ENCODE measurements at regions not wholly inside any gene's neighbourhood (a gene's known extent, or its start where the extent isn't known, plus 50 kb on each side); places are given as distances from the start of the nearest gene placed in this dataset.

DNA sequence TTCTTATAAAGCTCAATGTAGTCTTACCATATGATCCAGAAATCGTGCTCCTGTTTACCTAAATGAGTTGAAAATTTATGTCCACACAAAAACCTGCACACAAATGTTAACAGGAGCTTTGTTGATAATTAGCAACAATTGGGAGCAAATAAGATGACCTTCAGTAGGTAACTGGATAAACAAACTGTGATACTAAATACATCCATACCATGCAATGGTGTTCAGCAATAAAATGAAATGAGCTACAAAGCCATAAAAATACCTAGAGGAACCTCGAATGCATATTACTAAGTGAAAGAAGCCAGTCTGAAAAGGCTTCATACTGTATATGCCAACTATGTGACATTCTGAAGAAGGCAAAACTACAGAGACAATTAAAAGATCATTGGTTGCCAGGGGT, 185.6 kb upstream of the HNRNPA3 start (continued):
- no peak for TF ChIP-seq ZNF26 (tag by site-specific recombination; IDR thresholded peaks at IDR 0.05)
- no peak for TF ChIP-seq ZNF175 (tag by site-specific recombination; IDR thresholded peaks at IDR 0.05)
- no peak for TF ChIP-seq BCL11A (tag by site-specific recombination; IDR thresholded peaks at IDR 0.05; ENCODE audit: low read depth)
- no peak for TF ChIP-seq ZNF626 (tag by site-specific recombination; IDR thresholded peaks at IDR 0.05)
- TF ChIP-seq ZBTB10 (tag by site-specific recombination; IDR thresholded peaks at IDR 0.05), result no peak
- no peak for TF ChIP-seq KLF16 (tag by site-specific recombination; IDR thresholded peaks at IDR 0.05)

DNA sequence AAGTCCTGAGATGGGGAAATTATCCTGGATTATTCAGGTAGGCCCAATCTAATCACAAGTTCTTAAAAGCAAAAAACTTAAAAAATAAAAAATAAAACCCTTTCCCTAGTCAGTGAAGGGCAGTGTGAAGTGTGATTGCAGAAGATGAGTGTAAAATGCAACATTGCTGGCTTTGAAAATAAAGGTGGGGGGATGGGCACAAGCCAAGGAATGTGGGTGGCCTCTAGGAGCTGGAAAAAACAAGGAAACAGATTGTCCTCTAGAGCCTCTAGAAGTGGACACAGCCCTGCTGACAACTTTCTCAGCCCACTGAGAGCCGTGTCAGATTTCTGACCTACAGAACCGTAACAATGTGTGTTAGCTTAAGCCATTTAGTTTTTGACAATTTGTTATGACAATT, 184.3 kb upstream of the HNRNPA3 start:
- ChIA-PET POLR2A (no interaction called here), CTCF (interaction anchor here (0.6 to 1.4 kb wide), 2 partner anchors 103 to 902 kb away, joined by 3 to 5 read pairs; no protein-coding TSS in a partner anchor)
- TF ChIP-seq ZNF777 (tag by site-specific recombination; IDR thresholded peaks at IDR 0.05; ENCODE audit: borderline replicate concordance) (no peak), ZNF18 (tag by site-specific recombination; IDR thresholded peaks at IDR 0.05) (peak; percentile 28; the same call in 1 of the 2 replicates)
- Histone ChIP-seq H3K4me3 (ENCODE audit: low read depth, low read length) (no peak overlapping the region), H3K4me1 (ENCODE audit: control insufficient read depth, insufficient read depth, low read length) (peaks cover 18% of the 10 kb centered on the region), H3K9me3 (ENCODE audit: control insufficient read depth, insufficient read depth, low read depth, low read length) (no peaks in the 10 kb centered on the region), H3K36me3 (ENCODE audit: control insufficient read depth in 2 of 2, insufficient read depth in 1 of 2, low read length in 2 of 2) (no peaks in the 10 kb centered on the region), H3K27ac (ENCODE audit: extremely low read depth, low read depth, low read length) (no peak overlapping the region)

GRCh38 chr2:177029075-177029474, 183.5 kb upstream of the HNRNPA3 start:
- no peaks in the 10 kb centered on the region for H3K9me3 ChIP-seq (ENCODE audit: control insufficient read depth, insufficient read depth, low read depth, low read length)
- POLR2A ChIA-PET, result no interaction called here
- H3K27ac ChIP-seq (ENCODE audit: extremely low read depth, low read depth, low read length), result no peak overlapping the region
- no peaks in the 10 kb centered on the region for H3K36me3 ChIP-seq (ENCODE audit: control insufficient read depth in 2 of 2, insufficient read depth in 1 of 2, low read length in 2 of 2)
- CTCF ChIA-PET, result interaction anchor here (0.6 to 1.4 kb wide), 2 partner anchors 102 to 902 kb away, joined by 3 to 5 read pairs; no protein-coding TSS in a partner anchor
- peaks cover 18% of the 10 kb centered on the region for H3K4me1 ChIP-seq (ENCODE audit: control insufficient read depth, insufficient read depth, low read length)
- no peak overlapping the region for H3K4me3 ChIP-seq (ENCODE audit: low read depth, low read length)
- no peak for TF ChIP-seq ZNF843 (tag by site-specific recombination; IDR thresholded peaks at IDR 0.05)
- no peak for TF ChIP-seq ZNF221 (tag by site-specific recombination; IDR thresholded peaks at IDR 0.05; ENCODE audit: borderline replicate concordance)
- no peak for TF ChIP-seq ZNF274 (IDR thresholded peaks at IDR 0.05; ENCODE audit: low read length)
- TF ChIP-seq ZNF274 (tag by site-specific recombination; IDR thresholded peaks at IDR 0.05; ENCODE audit: borderline replicate concordance), result no peak
- no peak for TF ChIP-seq ZBTB1 (tag by site-specific recombination; IDR thresholded peaks at IDR 0.05)
- no peak for TF ChIP-seq ZNF473 (tag by site-specific recombination; IDR thresholded peaks at IDR 0.05)
- no peak for TF ChIP-seq ZNF621 (tag by site-specific recombination; IDR thresholded peaks at IDR 0.05)
- no peak for TF ChIP-seq ZNF558 (tag by site-specific recombination; IDR thresholded peaks at IDR 0.05)
- TF ChIP-seq ZNF24 (tag by site-specific recombination; IDR thresholded peaks at IDR 0.05), result no peak
- no peak for TF ChIP-seq PRDM1 (tag by site-specific recombination; IDR thresholded peaks at IDR 0.05)
- no peak for TF ChIP-seq KLF10 (tag by site-specific recombination; IDR thresholded peaks at IDR 0.05)
- no peak for TF ChIP-seq ZNF140 (tag by site-specific recombination; IDR thresholded peaks at IDR 0.05)
- TF ChIP-seq, protein P1, sequence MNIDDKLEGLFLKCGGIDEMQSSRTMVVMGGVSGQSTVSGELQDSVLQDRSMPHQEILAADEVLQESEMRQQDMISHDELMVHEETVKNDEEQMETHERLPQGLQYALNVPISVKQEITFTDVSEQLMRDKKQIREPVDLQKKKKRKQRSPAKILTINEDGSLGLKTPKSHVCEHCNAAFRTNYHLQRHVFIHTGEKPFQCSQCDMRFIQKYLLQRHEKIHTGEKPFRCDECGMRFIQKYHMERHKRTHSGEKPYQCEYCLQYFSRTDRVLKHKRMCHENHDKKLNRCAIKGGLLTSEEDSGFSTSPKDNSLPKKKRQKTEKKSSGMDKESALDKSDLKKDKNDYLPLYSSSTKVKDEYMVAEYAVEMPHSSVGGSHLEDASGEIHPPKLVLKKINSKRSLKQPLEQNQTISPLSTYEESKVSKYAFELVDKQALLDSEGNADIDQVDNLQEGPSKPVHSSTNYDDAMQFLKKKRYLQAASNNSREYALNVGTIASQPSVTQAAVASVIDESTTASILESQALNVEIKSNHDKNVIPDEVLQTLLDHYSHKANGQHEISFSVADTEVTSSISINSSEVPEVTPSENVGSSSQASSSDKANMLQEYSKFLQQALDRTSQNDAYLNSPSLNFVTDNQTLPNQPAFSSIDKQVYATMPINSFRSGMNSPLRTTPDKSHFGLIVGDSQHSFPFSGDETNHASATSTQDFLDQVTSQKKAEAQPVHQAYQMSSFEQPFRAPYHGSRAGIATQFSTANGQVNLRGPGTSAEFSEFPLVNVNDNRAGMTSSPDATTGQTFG (tag by site-specific recombination; IDR thresholded peaks at IDR 0.05; ENCODE audit: borderline replicate concordance), result no peak
- no peak for TF ChIP-seq MEIS1 (CRISPR knock-in tag; IDR thresholded peaks at IDR 0.05; ENCODE audit: borderline replicate concordance)
- no peak for TF ChIP-seq ZNF335 (tag by site-specific recombination; conservative IDR thresholded peaks at IDR 0.05)
- no peak for TF ChIP-seq ZNF2 (tag by site-specific recombination; IDR thresholded peaks at IDR 0.05)
- TF ChIP-seq ZNF169 (tag by site-specific recombination; IDR thresholded peaks at IDR 0.05), result no peak
- no peak for TF ChIP-seq ZSCAN16 (tag by site-specific recombination; IDR thresholded peaks at IDR 0.05)
